CD14-positive monocyte (primary cell): ENCODE measurements at regions not wholly inside any gene's neighbourhood (a gene's known extent, or its start where the extent isn't known, plus 50 kb on each side); places are given as distances from the start of the nearest gene placed in this dataset.

Experiments
- DNase-seq, 3 donors: peaks; one replicate each; pipeline ENCODE4 v3.0.0-alpha.2; 2011 to 2022
- H2AFZ ChIP-seq: 2 replicates; pipeline ENCODE4 v1.6.0; 2012; ENCODE audit warnings: mild to moderate bottlenecking, low read depth, low read length, inconsistent platforms; ENCODE audit not compliant: insufficient read depth, poor library complexity, severe bottlenecking
- H3K27ac ChIP-seq, 2 donors: 1 replicate in 1 of 2; 2 replicates in 1 of 2; pipeline ENCODE4 v1.5.1; 2012 to 2013; ENCODE audit warnings: low read length in 2 of 2, control low read depth in 1 of 2, inconsistent platforms in 1 of 2, low read depth in 1 of 2, mild to moderate bottlenecking in 1 of 2
- H3K27me3 ChIP-seq, 2 donors: one replicate each; pipeline versions ENCODE4 v1.6.0 to v1.6.1; 2011 to 2013; ENCODE audit warnings: low read length in 2 of 2; ENCODE audit not compliant: control insufficient read depth in 2 of 2, insufficient read depth in 2 of 2
- H3K36me3 ChIP-seq, 2 donors: replicated peaks in 1 of 2; 1 replicate in 1 of 2; 2 replicates in 1 of 2; pipeline versions ENCODE4 v1.5.1 to v1.6.1; 2012 to 2013; ENCODE audit warnings: low read length in 2 of 2, control low read depth in 1 of 2, inconsistent platforms in 1 of 2, mild to moderate bottlenecking in 1 of 2; ENCODE audit not compliant: insufficient read depth in 2 of 2, control insufficient read depth in 1 of 2
- H3K4me1 ChIP-seq, 2 donors: 1 replicate in 1 of 2; 2 replicates in 1 of 2; pipeline versions ENCODE4 v1.5.1 to v1.6.1; 2012 to 2013; ENCODE audit warnings: low read length in 2 of 2, control low read depth in 1 of 2, inconsistent platforms in 1 of 2, mild to moderate bottlenecking in 1 of 2, moderate library complexity in 1 of 2; ENCODE audit not compliant: insufficient read depth in 2 of 2, control insufficient read depth in 1 of 2
- H3K4me2 ChIP-seq: replicated peaks from 2 replicates; pipeline ENCODE3; 2012; ENCODE audit warnings: low read length, moderate library complexity, mild to moderate bottlenecking; ENCODE audit not compliant: poor library complexity, severe bottlenecking; ENCODE audit errors: extremely low read depth
- H3K4me3 ChIP-seq, 3 experiments: fragments of 200-600 bp in 1 of 3; sonication (generic) in 1 of 3; replicated peaks in 1 of 3; 1 replicate in 2 of 3; 2 replicates in 1 of 3; pipeline ENCODE4 v1.5.1; 2011 to 2013; ENCODE audit warnings: low read length in 3 of 3, mild to moderate bottlenecking in 3 of 3, control low read depth in 2 of 3, low read depth in 2 of 3, inconsistent platforms in 1 of 3, moderate library complexity in 1 of 3
- H3K79me2 ChIP-seq: 2 replicates; pipeline ENCODE4 v1.6.0; 2012; ENCODE audit warnings: mild to moderate bottlenecking, control low read depth, inconsistent platforms, low read length, moderate library complexity; ENCODE audit not compliant: insufficient read depth
- H3K9ac ChIP-seq: 2 replicates; pipeline ENCODE4 v1.6.0; 2017; ENCODE audit warnings: low read length, mild to moderate bottlenecking; ENCODE audit not compliant: insufficient read depth, poor library complexity, severe bottlenecking
- H3K9me3 ChIP-seq, 2 donors: replicated peaks in 1 of 2; 1 replicate in 1 of 2; 2 replicates in 1 of 2; pipeline versions ENCODE4 v1.5.1 to v1.6.1; 2012 to 2013; ENCODE audit warnings: low read length in 2 of 2, control low read depth in 1 of 2; ENCODE audit not compliant: control insufficient read depth in 1 of 2, insufficient read depth in 1 of 2
- H4K20me1 ChIP-seq: 2 replicates; pipeline ENCODE4 v1.6.0; 2012; ENCODE audit warnings: mild to moderate bottlenecking, low read length, control low read depth, moderate library complexity; ENCODE audit not compliant: insufficient read depth
- H3K27ac Mint-ChIP-seq, 7 donors: one replicate each; pipeline ENCODE4 v1.8.0; 2020; ENCODE audit warnings: mild to moderate bottlenecking in 7 of 7, mixed read lengths in 7 of 7, moderate library complexity in 6 of 7, inconsistent platforms in 2 of 7
- H3K27me3 Mint-ChIP-seq, 3 donors: one replicate each; pipeline ENCODE4 v1.8.0; 2021 to 2022; ENCODE audit warnings: low read depth in 3 of 3, mild to moderate bottlenecking in 3 of 3, mixed read lengths in 3 of 3, moderate library complexity in 3 of 3, inconsistent platforms in 1 of 3
- H3K36me3 Mint-ChIP-seq, 2 donors: one replicate each; pipeline ENCODE4 v1.8.0; 2020; ENCODE audit warnings: mixed read lengths in 2 of 2, inconsistent platforms in 1 of 2, mild to moderate bottlenecking in 1 of 2
- H3K4me1 Mint-ChIP-seq: one replicate; pipeline ENCODE4 v1.8.0; 2020; ENCODE audit warnings: mild to moderate bottlenecking, mixed read lengths
- H3K4me3 Mint-ChIP-seq, 2 donors: one replicate each; pipeline ENCODE4 v1.8.0; 2020; ENCODE audit warnings: mild to moderate bottlenecking in 2 of 2, mixed read lengths in 2 of 2, moderate library complexity in 1 of 2
- H3K9me3 Mint-ChIP-seq, 7 donors: one replicate each; pipeline ENCODE4 v1.8.0; 2020 to 2022; ENCODE audit warnings: mixed read lengths in 7 of 7, mild to moderate bottlenecking in 6 of 7, moderate library complexity in 6 of 7, inconsistent platforms in 2 of 7
- WGBS: methylation state at CpG from one replicate; pipeline ENCODE4 v1.1.5; 2013; ENCODE audit warnings: missing lambda C conversion rate; ENCODE audit not compliant: insufficient coverage; 5-methylcytosine and 5-hydroxymethylcytosine counted together
- intact Hi-C, 2 donors: fragments of 100-400 bp; cut with micrococcal nuclease; formaldehyde crosslinking; loops; one replicate each; pipeline versions ENCODE4 v1.15.0 to v1.15.1; 2023
- TF ChIP-seq, protein P1 (sequence below): fragments of 200-600 bp; IDR thresholded peaks from one replicate; pipeline ENCODE4 v1.8.0; 2022; ENCODE audit warnings: antibody characterized with exemption, mild to moderate bottlenecking

DNA sequence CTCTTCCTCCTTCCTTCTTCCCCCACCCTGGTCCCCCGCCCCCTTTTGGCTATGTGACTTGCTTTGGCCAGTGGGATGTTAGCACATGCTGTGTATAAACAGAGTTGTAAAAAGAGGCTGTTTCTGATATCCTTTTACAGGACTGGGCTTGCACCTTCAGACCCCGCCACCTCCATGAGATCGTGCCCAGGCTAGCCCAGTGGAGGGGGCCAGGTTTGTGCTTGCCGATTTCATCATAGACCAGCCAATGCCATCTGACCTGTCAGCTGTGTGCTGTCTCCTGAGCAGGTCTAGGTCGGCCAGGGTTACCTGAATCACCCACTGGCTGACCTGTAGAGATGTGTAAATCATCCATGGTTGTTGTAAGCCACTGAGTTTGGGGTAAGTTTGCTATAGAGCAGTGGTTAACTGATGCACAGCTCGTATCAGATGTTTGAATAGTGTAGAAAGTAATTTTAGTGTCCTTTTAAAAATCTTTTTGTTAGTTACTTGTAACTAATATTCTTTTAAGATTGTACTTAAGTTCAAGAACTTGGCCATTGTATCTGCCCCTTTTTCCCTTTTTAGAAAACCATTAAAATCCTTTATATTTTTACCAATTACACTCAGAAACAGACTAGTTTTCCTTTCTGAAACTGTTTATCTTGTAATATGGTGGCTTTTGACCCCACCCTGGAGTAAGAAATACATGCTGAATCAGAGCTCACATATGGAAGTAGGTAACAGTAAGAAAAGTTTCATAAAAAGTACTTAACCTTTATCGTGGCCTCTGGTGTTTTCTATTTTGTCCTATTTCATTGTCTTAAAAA is 122.0 kb upstream of the MGAT5 start:
- no peak overlapping the region for H3K4me3 Mint-ChIP-seq

GRCh38 chr2:134132490-134132857 is 121.4 kb upstream of the MGAT5 start:
- no peak for DNase-seq
- TF ChIP-seq, protein P1, sequence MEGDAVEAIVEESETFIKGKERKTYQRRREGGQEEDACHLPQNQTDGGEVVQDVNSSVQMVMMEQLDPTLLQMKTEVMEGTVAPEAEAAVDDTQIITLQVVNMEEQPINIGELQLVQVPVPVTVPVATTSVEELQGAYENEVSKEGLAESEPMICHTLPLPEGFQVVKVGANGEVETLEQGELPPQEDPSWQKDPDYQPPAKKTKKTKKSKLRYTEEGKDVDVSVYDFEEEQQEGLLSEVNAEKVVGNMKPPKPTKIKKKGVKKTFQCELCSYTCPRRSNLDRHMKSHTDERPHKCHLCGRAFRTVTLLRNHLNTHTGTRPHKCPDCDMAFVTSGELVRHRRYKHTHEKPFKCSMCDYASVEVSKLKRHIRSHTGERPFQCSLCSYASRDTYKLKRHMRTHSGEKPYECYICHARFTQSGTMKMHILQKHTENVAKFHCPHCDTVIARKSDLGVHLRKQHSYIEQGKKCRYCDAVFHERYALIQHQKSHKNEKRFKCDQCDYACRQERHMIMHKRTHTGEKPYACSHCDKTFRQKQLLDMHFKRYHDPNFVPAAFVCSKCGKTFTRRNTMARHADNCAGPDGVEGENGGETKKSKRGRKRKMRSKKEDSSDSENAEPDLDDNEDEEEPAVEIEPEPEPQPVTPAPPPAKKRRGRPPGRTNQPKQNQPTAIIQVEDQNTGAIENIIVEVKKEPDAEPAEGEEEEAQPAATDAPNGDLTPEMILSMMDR = no peak
- Histone ChIP-seq H2AFZ (no peak overlapping the region), H3K4me3 (no peak overlapping the region), H3K9me3 (peaks cover 0 to 4% of the 10 kb centered on the region in 2 donors), H3K9ac (no peak overlapping the region), H3K27ac (no peak overlapping the region), H3K79me2 (peaks cover 63% of the 10 kb centered on the region), H3K27me3 (no peaks in the 10 kb centered on the region), H3K4me2 (no peak overlapping the region), H4K20me1 (peaks cover 38% of the 10 kb centered on the region), H3K4me1 (peaks cover 31 to 45% of the 10 kb centered on the region in 2 donors), H3K36me3 (no peaks in the 10 kb centered on the region)
- peaks cover 0 to 2% (median 0%) of the 10 kb centered on the region in 3 donors for H3K27me3 Mint-ChIP-seq
- intact Hi-C loops = no loop called here
- peaks cover 55% of the 10 kb centered on the region for H3K4me1 Mint-ChIP-seq
- H3K27ac Mint-ChIP-seq = no peak overlapping the region
- no CpG with 5 or more reads among the region's 3 CpGs for WGBS
- no peak overlapping the region for H3K4me3 Mint-ChIP-seq
- H3K9me3 Mint-ChIP-seq = peaks cover 0 to 8% (median 0%) of the 10 kb centered on the region in 7 donors
- H3K36me3 Mint-ChIP-seq = peaks cover 5 to 17% of the 10 kb centered on the region in 2 donors

More for the DNA sequence above, 122.0 kb upstream of the MGAT5 start:
- H3K9ac ChIP-seq = no peak overlapping the region
- H3K9me3 Mint-ChIP-seq = peaks cover 0 to 8% (median 0%) of the 10 kb centered on the region in 7 donors
- no peak overlapping the region for H3K27ac ChIP-seq
- H3K27ac Mint-ChIP-seq = peak overlapping the region in 1 of 7 donors; percentile 21
- no peaks in the 10 kb centered on the region for H3K27me3 ChIP-seq
- DNase-seq = no peak
- intact Hi-C loops = no loop called here
- WGBS = 100% methylated on average over 4 of the region's 7 CpGs
- no peak overlapping the region for H3K4me2 ChIP-seq
- peaks cover 55% of the 10 kb centered on the region for H3K4me1 Mint-ChIP-seq
- no peaks in the 10 kb centered on the region for H3K36me3 ChIP-seq
- H4K20me1 ChIP-seq = peaks cover 40% of the 10 kb centered on the region
- H3K4me1 ChIP-seq = peaks cover 26 to 39% of the 10 kb centered on the region in 2 donors
- peaks cover 0 to 4% of the 10 kb centered on the region in 2 donors for H3K9me3 ChIP-seq
- peaks cover 0 to 2% (median 0%) of the 10 kb centered on the region in 3 donors for H3K27me3 Mint-ChIP-seq
- peaks cover 5 to 17% of the 10 kb centered on the region in 2 donors for H3K36me3 Mint-ChIP-seq
- peaks cover 66% of the 10 kb centered on the region for H3K79me2 ChIP-seq
- TF ChIP-seq, protein P1 = no peak
- H3K4me3 ChIP-seq = no peak overlapping the region
- no peak overlapping the region for H2AFZ ChIP-seq
